ENCODE measurements at regions not wholly inside any gene's neighbourhood (a gene's known extent, or its start where the extent isn't known, plus 50 kb on each side); places are given as distances from the start of the nearest gene placed in this dataset.

- no peak for DNase-seq (ENCODE audit: low spot score)
Observed at GRCh38 chr15:38176155-38176554, 76.5 kb upstream of the SPRED1 start.

GRCh38 chr15:38176691-38177090, 75.9 kb upstream of the SPRED1 start:
- DNase-seq (ENCODE audit: low spot score) = no peak

- no peak for DNase-seq (ENCODE audit: low spot score)
Observed at GRCh38 chr15:38182900-38183299, 69.7 kb upstream of the SPRED1 start.

- no peak for DNase-seq (ENCODE audit: low spot score)
Observed at GRCh38 chr15:38186507-38186906, 66.1 kb upstream of the SPRED1 start.

- no peak for DNase-seq (ENCODE audit: low spot score)
Observed at GRCh38 chr15:38187630-38188313, 64.9 kb upstream of the SPRED1 start.

- no peak for DNase-seq (ENCODE audit: low spot score)
Observed at GRCh38 chr15:38189671-38190295, 62.9 kb upstream of the SPRED1 start.

GRCh38 chr15:38190501-38190900, 62.1 kb upstream of the SPRED1 start:
- no peak for DNase-seq (ENCODE audit: low spot score)

GRCh38 chr15:38192496-38192895, 60.1 kb upstream of the SPRED1 start:
- DNase-seq (ENCODE audit: low spot score) = no peak

- no peak for DNase-seq (ENCODE audit: low spot score)
Observed at GRCh38 chr15:38193496-38193895, 59.1 kb upstream of the SPRED1 start.

GRCh38 chr15:38195191-38195901, 57.3 kb upstream of the SPRED1 start:
- DNase-seq (ENCODE audit: low spot score) = no peak

GRCh38 chr15:38196076-38196475, 56.6 kb upstream of the SPRED1 start:
- no peak for DNase-seq (ENCODE audit: low spot score)

GRCh38 chr15:38197553-38197952, 55.1 kb upstream of the SPRED1 start:
- no peak for DNase-seq (ENCODE audit: low spot score)

GRCh38 chr15:38201714-38202113, 50.9 kb upstream of the SPRED1 start:
- no peak for DNase-seq (ENCODE audit: low spot score)

GRCh38 chr15:38202361-38202760, 50.3 kb upstream of the SPRED1 start:
- no peak for DNase-seq (ENCODE audit: low spot score)

All from germinal center (tissue), 1 donor.